B cell (primary cell): ENCODE measurements at regions not wholly inside any gene's neighbourhood (a gene's known extent, or its start where the extent isn't known, plus 50 kb on each side); places are given as distances from the start of the nearest gene placed in this dataset.

Experiments
- ATAC-seq: fragments of 200-7000 bp; cut with Tn5 transposase; one replicate; pipeline ENCODE4 v1.10.0; 2021; ENCODE audit warnings: low read depth, mild to moderate bottlenecking, moderate number of reproducible peaks, moderate library complexity
- CTCF ChIA-PET: fragments of 350-600 bp; sonication (Branson Sonifier 250); formaldehyde crosslinking; loops from one replicate; lab custom pipeline; 2021; ENCODE audit warnings: antibody characterized with exemption, inconsistent platforms; lab: Charles Lee
- POLR2A ChIA-PET: fragments of 350-600 bp; sonication (Branson Sonifier 250); formaldehyde crosslinking; loops from one replicate; lab custom pipeline; 2021; ENCODE audit warnings: antibody characterized with exemption; lab: Charles Lee
- DNase-seq: peaks from one replicate; pipeline ENCODE4 v3.0.0; 2013
- H2AFZ ChIP-seq: 2 replicates; pipeline ENCODE4 v1.6.1; 2012; ENCODE audit warnings: mild to moderate bottlenecking, low read depth, low read length; ENCODE audit not compliant: insufficient read depth, poor library complexity, severe bottlenecking
- H3K27ac ChIP-seq, 2 donors: 1 replicate in 1 of 2; 2 replicates in 1 of 2; pipeline ENCODE4 v1.5.1; 2012 to 2013; ENCODE audit warnings: low read length in 2 of 2, mild to moderate bottlenecking in 2 of 2, moderate library complexity in 1 of 2
- H3K27me3 ChIP-seq, 4 experiments: fragments of 200-600 bp in 1 of 4; sonication (generic) in 1 of 4; replicated peaks in 1 of 4; 1 replicate in 2 of 4; 2 replicates in 2 of 4; pipeline versions ENCODE4 v1.6.1 to v1.7.0; 2013 to 2016; ENCODE audit warnings: low read length in 3 of 4, mild to moderate bottlenecking in 2 of 4, mixed read lengths in 1 of 4, moderate library complexity in 1 of 4; ENCODE audit not compliant: insufficient read depth in 4 of 4, control insufficient read depth in 3 of 4; ENCODE audit errors: control extremely low read depth in 1 of 4
- H3K36me3 ChIP-seq, 2 experiments: replicated peaks in 1 of 2; 1 replicate in 1 of 2; 2 replicates in 1 of 2; pipeline versions ENCODE4 v1.6.1 to v1.7.1; 2013; ENCODE audit warnings: low read length in 1 of 2; ENCODE audit not compliant: insufficient read depth in 2 of 2, control insufficient read depth in 1 of 2; ENCODE audit errors: control extremely low read depth in 1 of 2, extremely low read depth in 1 of 2
- H3K4me1 ChIP-seq, 2 donors: fragments of 200-600 bp in 1 of 2; sonication (generic) in 1 of 2; 1 replicate in 1 of 2; 2 replicates in 1 of 2; pipeline versions ENCODE4 v1.5.1 to v1.6.1; 2013 to 2017; ENCODE audit warnings: low read length in 2 of 2; ENCODE audit not compliant: control insufficient read depth in 2 of 2, insufficient read depth in 2 of 2
- H3K4me2 ChIP-seq: replicated peaks from 2 replicates; pipeline ENCODE3; 2012; ENCODE audit warnings: mild to moderate bottlenecking, low read depth, low read length; ENCODE audit not compliant: poor library complexity, severe bottlenecking
- H3K4me3 ChIP-seq, 5 experiments: fragments of 200-600 bp in 1 of 5; sonication (generic) in 1 of 5; 1 replicate in 3 of 5; 2 replicates in 2 of 5; pipeline versions ENCODE4 v1.5.1 to v1.7.0; 2011 to 2016; ENCODE audit warnings: low read length in 4 of 5, mild to moderate bottlenecking in 4 of 5, low read depth in 2 of 5, control low read depth in 1 of 5, moderate library complexity in 1 of 5; ENCODE audit not compliant: insufficient read depth in 1 of 5; ENCODE audit errors: control extremely low read depth in 1 of 5, extremely low read depth in 1 of 5
- H3K79me2 ChIP-seq: fragments of 200-600 bp; sonication (generic); one replicate; pipeline ENCODE4 v1.6.0; 2016; ENCODE audit warnings: low read length; ENCODE audit not compliant: control insufficient read depth, insufficient read depth
- H3K9ac ChIP-seq: fragments of 200-600 bp; sonication (generic); 2 replicates; pipeline ENCODE4 v1.6.1; 2017; ENCODE audit warnings: mild to moderate bottlenecking, low read length, moderate library complexity
- H3K9me3 ChIP-seq, 3 donors: one replicate each; pipeline versions ENCODE4 v1.6.1 to v1.7.1; 2013; ENCODE audit warnings: low read length in 2 of 3; ENCODE audit not compliant: control insufficient read depth in 2 of 3, insufficient read depth in 1 of 3; ENCODE audit errors: control extremely low read depth in 1 of 3
- H4K20me1 ChIP-seq: 2 replicates; pipeline ENCODE4 v1.6.0; 2012; ENCODE audit warnings: mild to moderate bottlenecking, low read length; ENCODE audit not compliant: insufficient read depth, control insufficient read depth, poor library complexity, severe bottlenecking
- H3K27ac Mint-ChIP-seq: one replicate; pipeline ENCODE4 v1.8.0; 2021; ENCODE audit warnings: mixed read lengths
- H3K27me3 Mint-ChIP-seq: one replicate; pipeline ENCODE4 v1.8.0; 2021; ENCODE audit warnings: mixed read lengths
- H3K4me1 Mint-ChIP-seq: one replicate; pipeline ENCODE4 v1.8.0; 2021; ENCODE audit warnings: mixed read lengths
- H3K4me3 Mint-ChIP-seq: one replicate; pipeline ENCODE4 v1.8.0; 2021; ENCODE audit warnings: mixed read lengths
- H3K9me3 Mint-ChIP-seq: one replicate; pipeline ENCODE4 v1.8.0; 2022; ENCODE audit warnings: mixed read lengths; ENCODE audit not compliant: insufficient read depth
- CTCF ChIP-seq: fragments of 200-600 bp; IDR thresholded peaks from one replicate; pipeline ENCODE4 v1.8.0; 2022; ENCODE audit warnings: antibody characterized with exemption, mild to moderate bottlenecking
- EZH2 ChIP-seq: IDR thresholded peaks from 2 replicates; pipeline ENCODE4 v1.6.1; 2012; ENCODE audit warnings: borderline replicate concordance, low read depth, mild to moderate bottlenecking, moderate library complexity, low read length; ENCODE audit not compliant: insufficient read depth, poor library complexity, severe bottlenecking
- WGBS: methylation state at CpG from one replicate; pipeline ENCODE4 v1.1.5; 2013; ENCODE audit warnings: missing lambda C conversion rate; ENCODE audit not compliant: insufficient coverage; 5-methylcytosine and 5-hydroxymethylcytosine counted together
- intact Hi-C: fragments of 100-400 bp; cut with micrococcal nuclease; formaldehyde crosslinking; loops from one replicate; pipeline ENCODE4 v1.10.0; 2022

GRCh38 chr20:40424695-40425094 is 264.3 kb downstream of the MAFB start:
- no peak for TF ChIP-seq CTCF
- no peak for TF ChIP-seq EZH2
- H3K36me3 ChIP-seq, result no peaks in the 10 kb centered on the region
- H2AFZ ChIP-seq, result no peak overlapping the region
- intact Hi-C loops, result no loop called here
- peaks cover 0 to 4% (median 0%) of the 10 kb centered on the region in 3 donors for H3K9me3 ChIP-seq
- no peaks in the 10 kb centered on the region for H3K9me3 Mint-ChIP-seq
- H3K4me3 ChIP-seq, result no peak overlapping the region
- no peaks in the 10 kb centered on the region for H3K4me1 ChIP-seq
- no peaks in the 10 kb centered on the region for H3K79me2 ChIP-seq
- no peaks in the 10 kb centered on the region for H3K4me1 Mint-ChIP-seq
- H4K20me1 ChIP-seq, result no peaks in the 10 kb centered on the region
- no peak overlapping the region for H3K9ac ChIP-seq
- H3K27me3 ChIP-seq, result no peaks in the 10 kb centered on the region
- ChIA-PET CTCF (interaction anchor here (1.2 kb wide), 1 partner anchor 10 kb away, joined by 3 read pairs; no protein-coding TSS in a partner anchor), POLR2A (no interaction called here)
- DNase-seq, result no peak
- H3K4me2 ChIP-seq, result no peak overlapping the region
- H3K27me3 Mint-ChIP-seq, result peaks cover 13% of the 10 kb centered on the region
- no peak overlapping the region for H3K4me3 Mint-ChIP-seq
- no peak for ATAC-seq
- no peak overlapping the region for H3K27ac Mint-ChIP-seq
- 100% methylated on average over 1 of the region's 1 CpG for WGBS
- no peak overlapping the region for H3K27ac ChIP-seq

GRCh38 chr20:40422656-40423055 is 266.4 kb downstream of the MAFB start:
- Histone ChIP-seq H3K4me1 (no peaks in the 10 kb centered on the region), H3K36me3 (no peaks in the 10 kb centered on the region), H4K20me1 (no peaks in the 10 kb centered on the region), H3K9me3 (peaks cover 0 to 4% (median 0%) of the 10 kb centered on the region in 3 donors), H3K27ac (no peak overlapping the region), H3K4me2 (no peak overlapping the region), H3K27me3 (no peaks in the 10 kb centered on the region), H3K79me2 (no peaks in the 10 kb centered on the region), H3K9ac (no peak overlapping the region), H3K4me3 (no peak overlapping the region), H2AFZ (no peak overlapping the region)
- H3K27me3 Mint-ChIP-seq, result peaks cover 5% of the 10 kb centered on the region
- CTCF ChIA-PET, result interaction anchor here (0.6 kb wide), 1 partner anchor 213 kb away, joined by 3 read pairs; no protein-coding TSS in a partner anchor
- ATAC-seq (no peak), DNase-seq (no peak)
- TF ChIP-seq EZH2 (no peak), CTCF (no peak)
- no peaks in the 10 kb centered on the region for H3K9me3 Mint-ChIP-seq
- intact Hi-C loops, result no loop called here
- H3K27ac Mint-ChIP-seq, result no peak overlapping the region
- no peaks in the 10 kb centered on the region for H3K4me1 Mint-ChIP-seq
- POLR2A ChIA-PET, result no interaction called here
- no peak overlapping the region for H3K4me3 Mint-ChIP-seq
